MCF 10A (cell line): ENCODE measurements at regions not wholly inside any gene's neighbourhood (a gene's known extent, or its start where the extent isn't known, plus 50 kb on each side); places are given as distances from the start of the nearest gene placed in this dataset.

Experiments
- BruUV-seq: library from RNA; stranded (reverse); fragments of 400-500 nt; replicated peaks from 2 replicates; lab custom pipeline; 2021; lab: Mats Ljungman, UMichigan
- CTCF ChIA-PET: fragments of 300-600 bp; sonication (Branson Sonifier 250); formaldehyde crosslinking; extraction: SDS; loops from one replicate; lab custom pipeline; 2021; ENCODE audit warnings: antibody characterized with exemption, inconsistent platforms; lab: Yijun Ruan, JAX
- POLR2A ChIA-PET: fragments of 300-600, 350-650 bp; sonication (Branson Sonifier 250); formaldehyde crosslinking; extraction: SDS; loops from one replicate; lab custom pipeline; 2020; ENCODE audit warnings: antibody characterized with exemption, inconsistent platforms; lab: Yijun Ruan, JAX
- DNase-seq: peaks from one replicate; pipeline ENCODE4 v3.0.0-alpha.2; 2018; ENCODE audit not compliant: unreplicated experiment
- H3K27ac Mint-ChIP-seq: one replicate; pipeline ENCODE4 v1.8.0; 2022; ENCODE audit warnings: mild to moderate bottlenecking, low read depth, mixed read lengths; ENCODE audit not compliant: unreplicated experiment
- H3K27me3 Mint-ChIP-seq: one replicate; pipeline ENCODE4 v1.8.0; 2022; ENCODE audit warnings: mixed read lengths; ENCODE audit not compliant: insufficient read depth, unreplicated experiment
- H3K36me3 Mint-ChIP-seq: one replicate; pipeline ENCODE4 v1.8.0; 2022; ENCODE audit warnings: mild to moderate bottlenecking, moderate library complexity, mixed read lengths; ENCODE audit not compliant: insufficient read depth, unreplicated experiment
- H3K4me1 Mint-ChIP-seq: one replicate; pipeline ENCODE4 v1.8.0; 2022; ENCODE audit warnings: mixed read lengths; ENCODE audit not compliant: insufficient read depth, unreplicated experiment
- H3K4me3 Mint-ChIP-seq: one replicate; pipeline ENCODE4 v1.8.0; 2022; ENCODE audit warnings: mild to moderate bottlenecking, moderate library complexity, mixed read lengths; ENCODE audit not compliant: unreplicated experiment
- H3K9me3 Mint-ChIP-seq: one replicate; pipeline ENCODE4 v1.8.0; 2022; ENCODE audit warnings: mixed read lengths; ENCODE audit not compliant: unreplicated experiment
- intact Hi-C: fragments of 100-400 bp; cut with micrococcal nuclease; formaldehyde crosslinking; loops from 2 replicates; pipeline ENCODE4 v1.14.1; 2022
- TF ChIP-seq, protein P1 (sequence below): fragments of 200-600 bp; IDR thresholded peaks from one replicate; pipeline ENCODE4 v1.8.0; 2022; ENCODE audit warnings: antibody characterized with exemption, mild to moderate bottlenecking; ENCODE audit not compliant: unreplicated experiment

DNA sequence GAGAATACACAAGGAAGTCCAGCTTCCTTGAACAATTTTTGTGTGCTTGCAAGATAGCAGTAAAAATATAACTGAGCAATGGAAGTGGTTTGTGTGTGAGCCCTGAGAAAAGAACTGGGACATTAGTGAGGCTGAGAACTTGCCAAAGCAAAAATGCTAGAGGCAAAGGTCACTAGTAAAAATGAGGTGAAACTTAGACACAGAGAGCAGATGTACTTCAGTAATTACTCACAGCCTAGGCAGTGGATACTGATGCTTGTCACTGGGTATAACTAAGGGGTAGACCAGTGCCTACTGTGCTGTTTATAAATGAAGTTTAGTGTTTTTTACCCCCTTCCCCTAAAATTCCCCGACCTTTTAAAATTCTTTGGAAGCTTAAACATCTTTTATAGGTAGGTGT lies 450.1 kb downstream of the LPIN1 start:
- H3K27me3 Mint-ChIP-seq = no peaks in the 10 kb centered on the region
- CTCF ChIA-PET = no interaction called here
- POLR2A ChIA-PET = interaction anchor here (0.8 kb wide), 1 partner anchor 243 kb away, joined by 3 read pairs; no protein-coding TSS in a partner anchor
- intact Hi-C loops = no loop called here
- no peak overlapping the region for H3K27ac Mint-ChIP-seq
- H3K4me3 Mint-ChIP-seq = no peak overlapping the region
- DNase-seq = no peak
- no TSS peak for BruUV-seq
- no peaks in the 10 kb centered on the region for H3K36me3 Mint-ChIP-seq
- no peaks in the 10 kb centered on the region for H3K4me1 Mint-ChIP-seq
- H3K9me3 Mint-ChIP-seq = no peaks in the 10 kb centered on the region
- TF ChIP-seq, protein P1, sequence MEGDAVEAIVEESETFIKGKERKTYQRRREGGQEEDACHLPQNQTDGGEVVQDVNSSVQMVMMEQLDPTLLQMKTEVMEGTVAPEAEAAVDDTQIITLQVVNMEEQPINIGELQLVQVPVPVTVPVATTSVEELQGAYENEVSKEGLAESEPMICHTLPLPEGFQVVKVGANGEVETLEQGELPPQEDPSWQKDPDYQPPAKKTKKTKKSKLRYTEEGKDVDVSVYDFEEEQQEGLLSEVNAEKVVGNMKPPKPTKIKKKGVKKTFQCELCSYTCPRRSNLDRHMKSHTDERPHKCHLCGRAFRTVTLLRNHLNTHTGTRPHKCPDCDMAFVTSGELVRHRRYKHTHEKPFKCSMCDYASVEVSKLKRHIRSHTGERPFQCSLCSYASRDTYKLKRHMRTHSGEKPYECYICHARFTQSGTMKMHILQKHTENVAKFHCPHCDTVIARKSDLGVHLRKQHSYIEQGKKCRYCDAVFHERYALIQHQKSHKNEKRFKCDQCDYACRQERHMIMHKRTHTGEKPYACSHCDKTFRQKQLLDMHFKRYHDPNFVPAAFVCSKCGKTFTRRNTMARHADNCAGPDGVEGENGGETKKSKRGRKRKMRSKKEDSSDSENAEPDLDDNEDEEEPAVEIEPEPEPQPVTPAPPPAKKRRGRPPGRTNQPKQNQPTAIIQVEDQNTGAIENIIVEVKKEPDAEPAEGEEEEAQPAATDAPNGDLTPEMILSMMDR = no peak

DNA sequence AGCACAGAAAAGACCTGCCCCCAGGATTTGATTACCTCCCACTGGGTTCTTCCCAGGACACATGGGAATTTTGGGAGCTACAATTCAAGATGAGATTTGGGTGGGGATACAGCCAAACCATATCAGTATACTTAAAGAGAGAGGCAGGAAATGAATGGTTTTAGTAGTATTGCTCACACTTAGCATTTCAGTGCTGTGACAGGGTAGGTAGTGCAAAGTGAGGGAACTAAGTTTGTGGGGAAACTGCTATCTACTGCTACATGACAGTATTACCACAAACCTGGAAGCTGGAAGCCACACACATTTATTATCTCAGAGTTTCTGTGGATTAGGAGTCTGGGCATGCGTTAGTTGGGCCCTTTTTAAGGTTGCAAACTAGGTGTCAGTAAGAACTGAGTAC lies 450.7 kb downstream of the LPIN1 start:
- ChIA-PET POLR2A (no interaction called here), CTCF (no interaction called here)
- no peak overlapping the region for H3K27ac Mint-ChIP-seq
- no peaks in the 10 kb centered on the region for H3K9me3 Mint-ChIP-seq
- H3K4me3 Mint-ChIP-seq = no peak overlapping the region
- no peaks in the 10 kb centered on the region for H3K27me3 Mint-ChIP-seq
- no peaks in the 10 kb centered on the region for H3K36me3 Mint-ChIP-seq
- no peak for DNase-seq
- TF ChIP-seq, protein P1 = no peak
- intact Hi-C loops = no loop called here
- BruUV-seq = no TSS peak
- H3K4me1 Mint-ChIP-seq = peaks cover 1% of the 10 kb centered on the region

DNA sequence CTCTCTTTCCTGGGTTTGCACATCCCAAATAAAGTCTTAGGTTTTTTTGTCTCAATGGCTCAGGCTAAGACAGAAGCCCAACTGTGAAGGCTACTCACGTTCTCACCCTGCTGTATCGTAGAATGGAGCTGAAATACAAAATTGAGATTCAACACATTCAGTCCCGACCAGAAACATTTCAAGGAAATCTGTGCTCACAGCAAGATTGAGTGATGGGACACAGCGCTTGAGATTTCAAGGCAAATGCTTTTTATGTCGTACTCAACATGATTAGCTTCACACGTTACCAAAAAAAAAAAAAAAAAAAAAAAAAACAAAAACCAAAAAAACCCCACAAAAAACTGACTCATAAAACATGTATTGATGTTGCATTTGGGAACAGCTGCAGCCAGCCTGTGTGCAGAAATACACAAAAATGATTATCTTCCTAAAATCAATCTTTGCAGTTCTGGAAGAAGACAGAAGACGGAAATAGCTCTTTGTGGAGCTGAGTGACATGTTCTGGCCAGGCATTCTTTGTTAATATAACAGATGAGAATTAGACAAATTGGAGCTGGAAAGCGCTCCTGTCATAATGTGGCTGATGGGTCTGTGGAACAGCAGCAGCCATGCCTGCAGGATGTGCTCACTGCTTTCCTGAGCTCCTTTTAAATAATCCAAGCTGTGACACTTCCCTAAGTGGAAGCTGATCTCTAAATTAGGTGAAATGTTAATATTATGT lies 453.2 kb downstream of the LPIN1 start:
- H3K36me3 Mint-ChIP-seq = no peaks in the 10 kb centered on the region
- no TSS peak for BruUV-seq
- DNase-seq = no peak
- H3K9me3 Mint-ChIP-seq = no peaks in the 10 kb centered on the region
- POLR2A ChIA-PET = no interaction called here
- no peak overlapping the region for H3K27ac Mint-ChIP-seq
- TF ChIP-seq, protein P1 = no peak
- no peak overlapping the region for H3K4me3 Mint-ChIP-seq
- CTCF ChIA-PET = interaction anchor here (0.6 to 0.9 kb wide), 3 partner anchors 10 to 456 kb away, joined by 3 to 5 read pairs (median 3); no protein-coding TSS in a partner anchor
- intact Hi-C loops = no loop called here
- peaks cover 7% of the 10 kb centered on the region for H3K4me1 Mint-ChIP-seq
- H3K27me3 Mint-ChIP-seq = no peaks in the 10 kb centered on the region

DNA sequence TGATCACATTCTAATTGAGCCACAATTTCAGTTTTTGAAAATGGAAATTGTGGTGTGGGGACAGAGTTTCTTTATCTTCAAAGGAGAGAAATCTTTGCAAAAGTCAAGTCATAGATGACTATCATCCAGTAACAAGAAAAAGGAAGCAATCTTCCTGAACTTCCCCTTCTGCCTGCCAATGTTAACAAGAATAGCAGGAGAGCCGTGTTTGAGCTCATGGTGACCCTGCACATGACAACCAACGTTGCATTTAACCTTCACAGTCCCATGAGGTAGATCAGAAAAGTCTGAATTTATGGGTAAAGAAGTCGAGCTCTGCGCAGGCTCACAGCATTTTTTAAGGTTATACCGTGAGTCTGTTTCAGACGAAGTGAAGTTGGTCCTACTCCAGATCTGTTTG lies 454.9 kb downstream of the LPIN1 start:
- no peaks in the 10 kb centered on the region for H3K27me3 Mint-ChIP-seq
- DNase-seq = no peak
- POLR2A ChIA-PET = interaction anchor here (0.7 kb wide), 1 partner anchor 304 kb away, joined by 3 read pairs; no protein-coding TSS in a partner anchor
- peaks cover 7% of the 10 kb centered on the region for H3K4me1 Mint-ChIP-seq
- BruUV-seq = no TSS peak
- H3K9me3 Mint-ChIP-seq = no peaks in the 10 kb centered on the region
- CTCF ChIA-PET = interaction anchor here (0.7 kb wide), 1 partner anchor 636 kb away, joined by 3 read pairs; no protein-coding TSS in a partner anchor
- TF ChIP-seq, protein P1 = no peak
- intact Hi-C loops = no loop called here
- H3K27ac Mint-ChIP-seq = no peak overlapping the region
- no peaks in the 10 kb centered on the region for H3K36me3 Mint-ChIP-seq
- no peak overlapping the region for H3K4me3 Mint-ChIP-seq
